GM12864 (cell line): ENCODE measurements at regions not wholly inside any gene's neighbourhood (a gene's known extent, or its start where the extent isn't known, plus 50 kb on each side); places are given as distances from the start of the nearest gene placed in this dataset.
A peak's percentile ranks its signal among the peaks of the same experiment; 100 is the strongest.

Source experiments
- DNase-seq: peaks from one replicate; pipeline ENCODE4 v3.0.0-alpha.2; 2011; ENCODE audit warnings: low read depth
- H3K4me3 ChIP-seq: 2 replicates; pipeline ENCODE4 v1.5.1; 2011; ENCODE audit warnings: mild to moderate bottlenecking, low read depth, low read length, control low read depth
- TF ChIP-seq, protein P1 (sequence below): IDR thresholded peaks from 2 replicates; pipeline ENCODE4 v1.5.1; 2011; ENCODE audit warnings: low read depth, mild to moderate bottlenecking, moderate library complexity, low read length, control low read depth, inconsistent platforms; ENCODE audit errors: missing control alignments

DNA sequence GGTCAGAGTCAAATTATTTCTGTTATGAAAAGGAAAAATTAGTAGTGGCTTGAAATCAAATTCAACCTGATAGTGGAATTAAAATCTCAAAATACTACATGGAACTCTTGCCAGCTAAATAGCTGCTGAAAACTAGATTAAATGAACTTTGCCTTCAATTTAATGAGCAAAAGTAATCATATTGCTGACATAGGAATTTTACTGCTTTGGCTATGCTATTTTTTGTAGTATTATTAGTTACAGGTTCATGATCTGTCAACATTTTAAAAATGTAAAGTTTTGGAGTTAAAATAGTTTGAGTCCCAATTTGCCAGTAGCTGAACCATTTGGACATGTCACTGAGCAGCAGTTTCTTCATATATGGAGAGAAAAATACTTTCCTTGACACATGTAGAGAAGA lies 81.4 kb downstream of the RERGL start:
- no peak overlapping the region for H3K4me3 ChIP-seq
- TF ChIP-seq, protein P1, sequence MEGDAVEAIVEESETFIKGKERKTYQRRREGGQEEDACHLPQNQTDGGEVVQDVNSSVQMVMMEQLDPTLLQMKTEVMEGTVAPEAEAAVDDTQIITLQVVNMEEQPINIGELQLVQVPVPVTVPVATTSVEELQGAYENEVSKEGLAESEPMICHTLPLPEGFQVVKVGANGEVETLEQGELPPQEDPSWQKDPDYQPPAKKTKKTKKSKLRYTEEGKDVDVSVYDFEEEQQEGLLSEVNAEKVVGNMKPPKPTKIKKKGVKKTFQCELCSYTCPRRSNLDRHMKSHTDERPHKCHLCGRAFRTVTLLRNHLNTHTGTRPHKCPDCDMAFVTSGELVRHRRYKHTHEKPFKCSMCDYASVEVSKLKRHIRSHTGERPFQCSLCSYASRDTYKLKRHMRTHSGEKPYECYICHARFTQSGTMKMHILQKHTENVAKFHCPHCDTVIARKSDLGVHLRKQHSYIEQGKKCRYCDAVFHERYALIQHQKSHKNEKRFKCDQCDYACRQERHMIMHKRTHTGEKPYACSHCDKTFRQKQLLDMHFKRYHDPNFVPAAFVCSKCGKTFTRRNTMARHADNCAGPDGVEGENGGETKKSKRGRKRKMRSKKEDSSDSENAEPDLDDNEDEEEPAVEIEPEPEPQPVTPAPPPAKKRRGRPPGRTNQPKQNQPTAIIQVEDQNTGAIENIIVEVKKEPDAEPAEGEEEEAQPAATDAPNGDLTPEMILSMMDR: no peak

DNA sequence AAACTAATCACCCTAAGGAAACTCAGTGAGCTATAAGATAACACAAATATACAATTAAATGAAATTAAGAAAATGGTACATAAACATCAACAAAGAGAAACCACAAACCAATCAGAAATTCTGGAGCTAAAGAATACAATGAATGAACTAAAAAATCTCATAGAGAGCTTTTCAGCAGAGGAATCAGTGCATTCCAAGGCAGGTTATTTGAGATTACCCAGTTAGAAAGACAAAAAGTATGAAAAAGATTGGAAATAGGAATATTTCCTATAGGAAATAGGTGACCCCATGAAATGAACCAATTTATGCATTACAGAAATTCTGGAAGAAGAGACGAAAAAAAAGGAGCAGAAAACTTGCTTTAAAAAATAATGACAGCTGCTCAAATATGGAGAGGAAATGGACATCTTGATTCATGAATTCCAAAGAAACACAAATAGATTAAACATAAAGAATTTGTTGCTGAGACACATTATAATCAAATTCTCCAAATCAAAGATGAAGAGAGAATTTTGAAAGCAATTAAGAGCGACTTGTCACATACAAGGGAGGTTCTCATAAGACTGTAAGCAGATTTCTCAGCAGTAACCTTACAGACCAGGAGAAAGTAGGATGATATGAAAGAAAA lies 90.7 kb downstream of the RERGL start:
- no peak for DNase-seq
- no peak overlapping the region for H3K4me3 ChIP-seq
- TF ChIP-seq, protein P1: no peak

More for the DNA sequence above, 81.4 kb downstream of the RERGL start:
- DNase-seq: no peak

DNA sequence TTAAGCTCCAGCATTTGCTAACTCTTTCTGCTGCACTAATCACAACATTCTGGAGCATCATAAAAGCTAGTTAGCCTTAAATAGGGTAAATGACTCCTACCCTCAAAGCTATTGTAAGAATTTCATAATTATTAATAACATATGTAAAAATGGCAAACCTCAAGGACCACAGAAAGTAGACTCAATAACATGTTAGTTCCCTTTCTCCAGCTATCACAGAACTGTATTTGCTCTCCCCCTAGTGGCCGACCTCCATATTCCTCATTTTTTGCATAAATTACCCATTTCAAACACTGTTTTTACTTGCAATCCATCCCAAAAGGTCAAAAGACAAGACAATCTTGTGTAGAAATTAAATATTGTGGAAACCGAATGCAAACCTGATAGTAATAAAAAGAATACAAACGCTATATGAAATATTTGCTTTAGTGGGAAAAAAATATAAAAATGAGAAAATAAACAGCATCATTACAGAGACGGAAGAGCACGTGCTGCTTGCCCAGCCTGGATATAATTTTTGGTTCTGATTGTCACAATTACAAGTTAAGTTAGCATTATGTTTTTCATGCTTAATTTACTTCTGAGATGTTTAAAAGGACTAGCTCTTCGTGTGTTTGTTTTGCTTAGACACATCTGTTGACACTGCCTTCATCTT lies 97.9 kb downstream of the RERGL start:
- H3K4me3 ChIP-seq: no peak overlapping the region
- DNase-seq: peak; percentile 1
- TF ChIP-seq, protein P1: peak; percentile 64

DNA sequence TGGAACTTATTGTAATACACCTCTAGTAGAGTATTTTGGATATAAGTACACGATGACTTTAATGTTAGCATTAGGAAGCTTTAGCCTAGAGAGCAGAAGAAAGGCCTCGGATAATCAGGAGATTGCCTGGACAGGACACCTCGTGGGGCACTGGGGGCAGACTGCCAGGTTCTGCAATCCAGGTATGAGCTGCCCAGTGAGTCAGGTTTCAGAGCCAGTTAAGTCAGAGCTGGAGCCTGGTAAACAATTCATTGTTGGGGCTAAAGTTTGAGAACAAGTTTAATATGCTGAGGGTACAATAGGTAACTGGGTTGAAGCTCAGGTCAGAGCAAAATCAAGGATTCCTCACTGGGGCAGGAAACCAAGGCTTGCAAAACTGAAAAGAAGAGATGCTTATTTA lies 107.4 kb downstream of the RERGL start:
- no peak for DNase-seq
- TF ChIP-seq, protein P1: no peak
- H3K4me3 ChIP-seq: no peak overlapping the region

DNA sequence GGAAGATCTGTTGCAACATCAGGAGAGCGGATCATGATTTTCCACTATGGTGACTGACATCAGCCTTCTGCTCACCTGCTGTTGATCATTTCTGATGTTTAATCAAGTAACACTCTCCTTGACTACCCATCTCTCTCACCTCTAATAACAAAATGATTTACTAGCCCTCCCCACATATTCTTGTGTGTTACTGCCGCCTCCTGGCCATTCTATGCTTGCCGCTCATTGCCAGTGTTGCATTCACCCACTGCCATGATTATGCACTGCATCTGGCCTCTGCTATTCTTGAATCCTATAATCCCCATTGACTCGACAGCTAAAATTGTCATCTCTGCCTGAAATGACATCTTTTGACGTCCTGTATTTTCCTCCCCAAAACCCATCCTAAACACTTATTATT lies 113.8 kb downstream of the RERGL start:
- TF ChIP-seq, protein P1: no peak
- H3K4me3 ChIP-seq: no peak overlapping the region
- DNase-seq: no peak

DNA sequence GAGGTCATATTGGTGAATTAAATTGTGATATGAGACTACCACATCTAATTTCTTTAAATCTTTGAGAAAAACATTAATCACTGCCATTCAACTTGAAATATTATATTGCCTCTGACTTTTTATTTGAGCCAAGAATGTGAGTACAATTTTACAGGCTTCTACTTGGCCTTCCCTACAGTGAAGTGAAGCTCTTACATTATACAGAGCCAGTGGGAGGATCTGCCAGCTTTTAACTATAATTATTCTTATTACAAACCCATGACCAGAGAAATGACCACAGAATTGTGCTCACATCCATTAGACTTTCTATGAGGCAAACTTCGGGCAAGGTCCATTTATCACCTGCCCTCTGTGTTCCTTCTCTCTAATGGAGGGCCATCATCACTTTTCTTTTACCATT lies 114.2 kb downstream of the RERGL start:
- no peak overlapping the region for H3K4me3 ChIP-seq
- TF ChIP-seq, protein P1: no peak
- no peak for DNase-seq

DNA sequence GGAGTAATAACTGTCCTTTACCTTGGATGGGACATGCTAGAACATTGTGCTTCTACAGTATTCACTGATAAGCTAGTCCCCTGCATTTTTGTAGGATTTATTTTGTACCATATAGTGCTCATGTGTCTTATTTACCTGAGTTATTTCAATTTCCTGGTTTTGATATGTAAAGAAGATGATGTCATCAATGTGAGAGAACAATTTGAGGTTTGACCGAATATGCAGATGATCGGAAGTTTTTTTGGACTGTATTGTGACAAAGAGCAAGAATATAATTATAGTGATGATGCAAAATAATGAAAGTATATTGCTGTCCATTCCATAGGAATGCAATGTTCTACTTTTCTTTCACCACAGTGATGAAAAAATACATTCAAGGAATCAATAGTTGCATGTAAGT lies 114.8 kb downstream of the RERGL start:
- DNase-seq: no peak
- no peak overlapping the region for H3K4me3 ChIP-seq
- TF ChIP-seq, protein P1: no peak
